Activated effector memory CD4-positive, alpha-beta T cell treated with anti-CD3 and anti-CD28 coated beads, Interleukin-2, amount 50 U/mL, for 16 hours (primary cell): ENCODE measurements at regions not wholly inside any gene's neighbourhood (a gene's known extent, or its start where the extent isn't known, plus 50 kb on each side); places are given as distances from the start of the nearest gene placed in this dataset.
"Not testable (repeated sequence)": the region's sequence is repeated elsewhere in the genome, so short reads cannot be mapped to it uniquely, and the experiment has no call there.

ENCODE experiments used
- DNase-seq: peaks from one replicate; pipeline ENCODE4 v3.0.0-alpha.2; 2020

GRCh38 chrY:19644889-19645638 is 99.5 kb downstream of the KDM5D start:
- no peak for DNase-seq

- DNase-seq, result no peak
These were observed 106.7 kb downstream of the KDM5D start for GRCh38 chrY:19637651-19638347.

- no peak for DNase-seq
These were observed 115.6 kb downstream of the KDM5D start for GRCh38 chrY:19628926-19629325.

- no peak for DNase-seq
These were observed 122.1 kb downstream of the KDM5D start for GRCh38 chrY:19622392-19622791.

- DNase-seq, result no peak
These were observed 122.8 kb downstream of the KDM5D start for GRCh38 chrY:19621756-19622155.

- no peak for DNase-seq
These were observed 143.4 kb downstream of the KDM5D start for GRCh38 chrY:19601113-19601512.

GRCh38 chrY:19600711-19601110 is 143.8 kb downstream of the KDM5D start:
- DNase-seq, result no peak

GRCh38 chrY:19590235-19590634 is 154.3 kb downstream of the KDM5D start:
- DNase-seq, result no peak

GRCh38 chrY:19589664-19590063 is 154.9 kb downstream of the KDM5D start:
- DNase-seq, result no peak

GRCh38 chrY:19587311-19587710 is 157.2 kb downstream of the KDM5D start:
- DNase-seq, result no peak

- not testable (repeated sequence) for DNase-seq
These were observed 163.5 kb downstream of the KDM5D start for GRCh38 chrY:19580990-19581389.

GRCh38 chrY:19578281-19578874 is 166.1 kb downstream of the KDM5D start:
- no peak for DNase-seq

- no peak for DNase-seq
These were observed 167.3 kb downstream of the KDM5D start for GRCh38 chrY:19577250-19577649.

GRCh38 chrY:19574939-19575338 is 169.6 kb downstream of the KDM5D start:
- no peak for DNase-seq

GRCh38 chrY:19573646-19574045 is 170.9 kb downstream of the KDM5D start:
- no peak for DNase-seq

GRCh38 chrY:19570999-19571398 is 173.5 kb downstream of the KDM5D start:
- no peak for DNase-seq

GRCh38 chrY:19567943-19568342 is 176.6 kb downstream of the KDM5D start:
- DNase-seq, result no peak

GRCh38 chrY:19567051-19567921 is 177.2 kb downstream of the KDM5D start:
- peak; percentile 92 for DNase-seq

GRCh38 chrY:19559161-19559560 is 185.4 kb downstream of the KDM5D start:
- DNase-seq, result no peak

- DNase-seq, result no peak
These were observed 194.7 kb downstream of the KDM5D start for GRCh38 chrY:19549671-19550466.

GRCh38 chrY:19541475-19542306 is 202.8 kb downstream of the KDM5D start:
- DNase-seq, result no peak
